HFF-Myc (cell line): ENCODE measurements at regions not wholly inside any gene's neighbourhood (a gene's known extent, or its start where the extent isn't known, plus 50 kb on each side); places are given as distances from the start of the nearest gene placed in this dataset.

ENCODE experiments used
- DNase-seq: peaks from one replicate; pipeline ENCODE4 v3.0.0-alpha.2; 2011; ENCODE audit warnings: low read depth; ENCODE audit errors: extremely low read depth
- H3K4me3 ChIP-seq: replicated peaks from 2 replicates; pipeline ENCODE4 v1.5.1; 2011; ENCODE audit warnings: low read depth, mild to moderate bottlenecking, control low read depth, low read length
- TF ChIP-seq, protein P1 (sequence below): IDR thresholded peaks from 2 replicates; pipeline ENCODE4 v1.5.1; 2012; ENCODE audit warnings: mild to moderate bottlenecking, low read depth, low read length, control low read depth; ENCODE audit errors: missing control alignments

DNA sequence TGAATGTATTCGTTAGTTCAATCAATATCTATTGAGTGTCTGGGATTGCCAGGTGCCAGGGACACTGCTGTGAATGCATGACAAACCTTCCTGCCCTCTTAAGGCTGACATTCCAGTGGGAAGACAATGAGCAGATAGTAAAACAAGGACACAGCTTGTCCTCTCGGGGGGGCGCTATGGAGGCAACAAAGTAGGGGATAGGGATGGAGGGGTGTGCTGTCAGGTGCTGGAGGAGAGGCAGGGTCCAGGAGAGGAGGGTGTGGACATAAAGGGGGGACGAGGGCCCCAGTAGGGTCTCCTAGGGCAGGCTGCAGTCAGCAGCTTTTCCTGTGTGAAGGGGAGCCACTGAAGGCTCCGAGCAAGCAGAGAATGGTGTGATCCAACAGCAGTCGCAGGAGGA is 198.2 kb upstream of the PDE10A start:
- H3K4me3 ChIP-seq: no peak overlapping the region
- no peak for DNase-seq
- TF ChIP-seq, protein P1, sequence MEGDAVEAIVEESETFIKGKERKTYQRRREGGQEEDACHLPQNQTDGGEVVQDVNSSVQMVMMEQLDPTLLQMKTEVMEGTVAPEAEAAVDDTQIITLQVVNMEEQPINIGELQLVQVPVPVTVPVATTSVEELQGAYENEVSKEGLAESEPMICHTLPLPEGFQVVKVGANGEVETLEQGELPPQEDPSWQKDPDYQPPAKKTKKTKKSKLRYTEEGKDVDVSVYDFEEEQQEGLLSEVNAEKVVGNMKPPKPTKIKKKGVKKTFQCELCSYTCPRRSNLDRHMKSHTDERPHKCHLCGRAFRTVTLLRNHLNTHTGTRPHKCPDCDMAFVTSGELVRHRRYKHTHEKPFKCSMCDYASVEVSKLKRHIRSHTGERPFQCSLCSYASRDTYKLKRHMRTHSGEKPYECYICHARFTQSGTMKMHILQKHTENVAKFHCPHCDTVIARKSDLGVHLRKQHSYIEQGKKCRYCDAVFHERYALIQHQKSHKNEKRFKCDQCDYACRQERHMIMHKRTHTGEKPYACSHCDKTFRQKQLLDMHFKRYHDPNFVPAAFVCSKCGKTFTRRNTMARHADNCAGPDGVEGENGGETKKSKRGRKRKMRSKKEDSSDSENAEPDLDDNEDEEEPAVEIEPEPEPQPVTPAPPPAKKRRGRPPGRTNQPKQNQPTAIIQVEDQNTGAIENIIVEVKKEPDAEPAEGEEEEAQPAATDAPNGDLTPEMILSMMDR: no peak

- TF ChIP-seq, protein P1: no peak
- no peak for DNase-seq
- no peak overlapping the region for H3K4me3 ChIP-seq
Observed at GRCh38 chr6:165858586-165858985, 195.5 kb upstream of the PDE10A start.

DNA sequence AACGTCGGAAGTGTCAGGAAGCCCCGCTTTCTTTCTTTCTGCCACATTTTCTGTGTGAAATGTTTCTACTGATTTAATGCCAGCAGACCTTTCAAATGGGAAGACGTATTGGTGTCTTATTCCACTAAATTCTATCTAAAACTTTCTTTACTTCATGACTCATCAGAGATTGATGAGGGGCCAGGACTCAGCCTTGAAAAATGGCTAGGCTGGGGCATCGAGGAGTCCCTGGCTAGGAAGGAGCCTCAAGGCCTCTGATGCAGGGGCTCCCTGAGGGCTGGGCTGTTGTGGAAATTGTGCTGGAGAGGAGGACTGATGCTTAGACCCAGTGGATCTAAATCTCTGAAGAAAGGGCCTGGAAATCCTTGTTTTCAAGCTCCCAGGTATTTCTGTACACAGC is 192.8 kb upstream of the PDE10A start:
- TF ChIP-seq, protein P1: no peak
- no peak overlapping the region for H3K4me3 ChIP-seq
- no peak for DNase-seq

GRCh38 chr6:165854863-165855593 is 192.0 kb upstream of the PDE10A start:
- H3K4me3 ChIP-seq: no peak overlapping the region
- TF ChIP-seq, protein P1: no peak
- no peak for DNase-seq

- H3K4me3 ChIP-seq: no peak overlapping the region
- TF ChIP-seq, protein P1: no peak
- DNase-seq: no peak
Observed at GRCh38 chr6:165854061-165854862, 191.2 kb upstream of the PDE10A start.

DNA sequence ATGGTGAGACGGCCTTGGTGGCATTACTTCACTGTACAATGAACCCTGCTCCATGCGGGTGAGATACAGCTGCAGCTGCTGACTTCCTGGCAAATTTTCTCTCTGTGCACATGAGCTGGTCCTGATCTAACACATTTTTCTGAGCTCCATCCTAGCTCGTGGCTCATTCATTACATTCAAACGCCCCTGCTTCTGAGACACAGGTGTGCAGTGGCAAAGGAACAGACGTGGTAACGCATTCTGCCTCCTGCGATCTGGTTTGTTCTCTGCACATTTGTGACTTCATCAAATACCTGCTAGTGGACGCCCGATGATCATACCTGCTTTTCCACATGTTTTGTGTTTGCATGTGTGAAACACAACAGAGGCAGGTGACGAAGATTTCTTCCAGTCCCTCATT is 189.6 kb upstream of the PDE10A start:
- no peak for DNase-seq
- TF ChIP-seq, protein P1: no peak
- H3K4me3 ChIP-seq: no peak overlapping the region
